ENCODE measurements at regions not wholly inside any gene's neighbourhood (a gene's known extent, or its start where the extent isn't known, plus 50 kb on each side); places are given as distances from the start of the nearest gene placed in this dataset.

GRCh38 chr12:123075646-123076171, 75.2 kb downstream of the PITPNM2 start:
- ATAC-seq (peak; percentile 18; the same call in 1 of the 2 replicates), DNase-seq (ENCODE audit: low read depth, low spot score) (no peak)
- intact Hi-C loops (cut with micrococcal nuclease), result no loop called here
- Histone ChIP-seq H3K27ac (ENCODE audit: low read depth, low read length) (no peak overlapping the region), H3K36me3 (ENCODE audit: control insufficient read depth in 1 of 2, insufficient read depth in 2 of 2, low read length in 2 of 2) (no peaks in the 10 kb centered on the region), H3K79me2 (ENCODE audit: insufficient read depth, low read length) (no peaks in the 10 kb centered on the region; the same call in 1 of the 2 replicates), H3K4me1 (ENCODE audit: control insufficient read depth in 1 of 2, insufficient read depth in 2 of 2, low read length in 2 of 2) (peaks cover 17 to 35% of the 10 kb centered on the region in 2 experiments), H3K4me3 (replicated peaks in 1 of 2; ENCODE audit: low read depth in 1 of 2, low read length in 2 of 2) (no peak overlapping the region), H4K20me1 (ENCODE audit: insufficient read depth) (no peaks in the 10 kb centered on the region), H3K9me3 (ENCODE audit: control insufficient read depth in 1 of 2, insufficient read depth in 1 of 2, low read depth in 1 of 2, low read length in 2 of 2) (no peaks in the 10 kb centered on the region), H3K9ac (ENCODE audit: low read length) (no peak overlapping the region), H3K4me2 (ENCODE audit: low read length) (peak overlapping the region; percentile 36; the same call in 1 of the 2 replicates), H2AFZ (ENCODE audit: low read depth, low read length, poor library complexity, severe bottlenecking) (no peak overlapping the region), H3K27me3 (ENCODE audit: insufficient read depth, low read length) (no peaks in the 10 kb centered on the region), H3K9me2 (ENCODE audit: insufficient read depth) (no peaks in the 10 kb centered on the region)
- no TSS peak for BruUV-seq (replicated peaks)
- POLR2A ChIA-PET, result no interaction called here
- CTCF ChIA-PET, result no interaction called here
- no peak for TF ChIP-seq ZBTB33 (IDR thresholded peaks at IDR 0.05; ENCODE audit: extremely low read depth, insufficient replicate concordance, low read length)
- TF ChIP-seq ZNF274 (IDR thresholded peaks at IDR 0.05; ENCODE audit: low read depth, low read length), result no peak
- TF ChIP-seq TCF7L2 (IDR thresholded peaks at IDR 0.05; ENCODE audit: borderline replicate concordance, extremely low read depth, insufficient read depth, insufficient read length), result no peak
- TF ChIP-seq MAX (IDR thresholded peaks at IDR 0.05), result peak; percentile 33; the same call in 1 of the 2 replicates
- RAD21 ChIA-PET (ENCODE audit: low non-redundant PET in 1 of 2, low total read pairs in 2 of 2, uncharacterized antibody in 2 of 2, unreplicated experiment in 2 of 2), result no interaction called here

- Histone ChIP-seq H3K27ac (ENCODE audit: low read depth, low read length) (no peak overlapping the region), H2AFZ (ENCODE audit: low read depth, low read length, poor library complexity, severe bottlenecking) (no peak overlapping the region), H3K79me2 (ENCODE audit: insufficient read depth, low read length) (no peaks in the 10 kb centered on the region; the same call in 1 of the 2 replicates), H3K4me1 (ENCODE audit: control insufficient read depth in 1 of 2, insufficient read depth in 2 of 2, low read length in 2 of 2) (peaks cover 17 to 40% of the 10 kb centered on the region in 2 experiments), H3K9me3 (ENCODE audit: control insufficient read depth in 1 of 2, insufficient read depth in 1 of 2, low read depth in 1 of 2, low read length in 2 of 2) (no peaks in the 10 kb centered on the region), H3K27me3 (ENCODE audit: insufficient read depth, low read length) (no peaks in the 10 kb centered on the region), H3K4me3 (replicated peaks in 1 of 2; ENCODE audit: low read depth in 1 of 2, low read length in 2 of 2) (no peak overlapping the region), H3K36me3 (ENCODE audit: control insufficient read depth in 1 of 2, insufficient read depth in 2 of 2, low read length in 2 of 2) (no peaks in the 10 kb centered on the region), H3K9me2 (ENCODE audit: insufficient read depth) (no peaks in the 10 kb centered on the region), H4K20me1 (ENCODE audit: insufficient read depth) (no peaks in the 10 kb centered on the region), H3K9ac (ENCODE audit: low read length) (no peak overlapping the region), H3K4me2 (ENCODE audit: low read length) (no peak overlapping the region)
- ATAC-seq, result no peak
- CTCF ChIA-PET, result no interaction called here
- no TSS peak for BruUV-seq (replicated peaks)
- DNase-seq (ENCODE audit: low read depth, low spot score), result no peak
- intact Hi-C loops (cut with micrococcal nuclease), result no loop called here
- POLR2A ChIA-PET, result no interaction called here
- RAD21 ChIA-PET (ENCODE audit: low non-redundant PET in 1 of 2, low total read pairs in 2 of 2, uncharacterized antibody in 2 of 2, unreplicated experiment in 2 of 2), result no interaction called here
- TF ChIP-seq RAD21 (IDR thresholded peaks at IDR 0.05; ENCODE audit: low read depth), result no peak
- TF ChIP-seq ZBTB33 (IDR thresholded peaks at IDR 0.05; ENCODE audit: extremely low read depth, insufficient replicate concordance, low read length), result no peak
- no peak for TF ChIP-seq SIN3A (IDR thresholded peaks at IDR 0.05; ENCODE audit: low read depth)
- no peak for TF ChIP-seq CBX3 (IDR thresholded peaks at IDR 0.05; ENCODE audit: low read depth)
- TF ChIP-seq ZFX (IDR thresholded peaks at IDR 0.05), result no peak
- TF ChIP-seq SRF (IDR thresholded peaks at IDR 0.05; ENCODE audit: low read depth), result no peak
- TF ChIP-seq TCF7L2 (IDR thresholded peaks at IDR 0.05; ENCODE audit: borderline replicate concordance, extremely low read depth, insufficient read depth, insufficient read length), result no peak
- no peak for TF ChIP-seq JUND (IDR thresholded peaks at IDR 0.05)
- TF ChIP-seq EZH2 (IDR thresholded peaks at IDR 0.05), result no peak
- TF ChIP-seq CEBPB (IDR thresholded peaks at IDR 0.05; ENCODE audit: low read depth), result no peak
- no peak for TF ChIP-seq YY1 (IDR thresholded peaks at IDR 0.05; ENCODE audit: extremely low read depth, insufficient replicate concordance, low read depth, low read length)
- no peak for TF ChIP-seq POLR2AphosphoS5 (IDR thresholded peaks at IDR 0.05; ENCODE audit: low read depth, low read length)
- no peak for TF ChIP-seq ATF3 (IDR thresholded peaks at IDR 0.05)
- no peak for TF ChIP-seq ELF1 (IDR thresholded peaks at IDR 0.05; ENCODE audit: borderline replicate concordance, low read depth)
Measured at GRCh38 chr12:123075087-123075645, 75.7 kb downstream of the PITPNM2 start.

All from HCT116 (cell line).